GM19463 (cell line): ENCODE measurements at regions not wholly inside any gene's neighbourhood (a gene's known extent, or its start where the extent isn't known, plus 50 kb on each side); places are given as distances from the start of the nearest gene placed in this dataset.
"Not testable (repeated sequence)": the region's sequence is repeated elsewhere in the genome, so short reads cannot be mapped to it uniquely, and the experiment has no call there.

Experiments
- ATAC-seq: cut with Tn5 transposase; IDR thresholded peaks from one replicate; pipeline ENCODE4 v1.9.1; 2021; ENCODE audit warnings: mild to moderate bottlenecking, moderate library complexity; ENCODE audit not compliant: unreplicated experiment

GRCh38 chr1:194372266-194372665, 1185.9 kb upstream of the B3GALT2 start:
- ATAC-seq: no peak

GRCh38 chr1:194369622-194370021, 1183.2 kb upstream of the B3GALT2 start:
- ATAC-seq: no peak

- no peak for ATAC-seq
Observed at GRCh38 chr1:194369060-194369459, 1182.6 kb upstream of the B3GALT2 start.

- ATAC-seq: no peak
Observed at GRCh38 chr1:194367121-194367520, 1180.7 kb upstream of the B3GALT2 start.

- no peak for ATAC-seq
Observed at GRCh38 chr1:194366705-194367104, 1180.3 kb upstream of the B3GALT2 start.

GRCh38 chr1:194362327-194362726, 1175.9 kb upstream of the B3GALT2 start:
- no peak for ATAC-seq

GRCh38 chr1:194361374-194362131, 1175.1 kb upstream of the B3GALT2 start:
- no peak for ATAC-seq

- no peak for ATAC-seq
Observed at GRCh38 chr1:194358208-194358581, 1171.8 kb upstream of the B3GALT2 start.

GRCh38 chr1:194357573-194358207, 1171.3 kb upstream of the B3GALT2 start:
- ATAC-seq: not testable (repeated sequence)

GRCh38 chr1:194355488-194356106, 1169.2 kb upstream of the B3GALT2 start:
- ATAC-seq: peak; percentile 60

GRCh38 chr1:194353121-194353520, 1166.7 kb upstream of the B3GALT2 start:
- no peak for ATAC-seq

- ATAC-seq: no peak
Observed at GRCh38 chr1:194347200-194347599, 1160.8 kb upstream of the B3GALT2 start.

- no peak for ATAC-seq
Observed at GRCh38 chr1:194342484-194343262, 1156.3 kb upstream of the B3GALT2 start.

GRCh38 chr1:194341587-194341986, 1155.2 kb upstream of the B3GALT2 start:
- ATAC-seq: no peak

GRCh38 chr1:194339471-194339870, 1153.1 kb upstream of the B3GALT2 start:
- ATAC-seq: no peak

GRCh38 chr1:194338241-194338948, 1152.0 kb upstream of the B3GALT2 start:
- ATAC-seq: peak; percentile 60

GRCh38 chr1:194333240-194333639, 1146.8 kb upstream of the B3GALT2 start:
- ATAC-seq: no peak

GRCh38 chr1:194331758-194332157, 1145.3 kb upstream of the B3GALT2 start:
- ATAC-seq: no peak

- ATAC-seq: no peak
Observed at GRCh38 chr1:194322751-194323150, 1136.3 kb upstream of the B3GALT2 start.

- no peak for ATAC-seq
Observed at GRCh38 chr1:194318790-194319280, 1132.4 kb upstream of the B3GALT2 start.
